ENCODE measurements at regions not wholly inside any gene's neighbourhood (a gene's known extent, or its start where the extent isn't known, plus 50 kb on each side); places are given as distances from the start of the nearest gene placed in this dataset.
"Not testable (repeated sequence)": the region's sequence is repeated elsewhere in the genome, so short reads cannot be mapped to it uniquely, and the experiment has no call there.

- DNase-seq (no peak), ATAC-seq (replicated peaks in 1 of 4) (no peak)
- CTCF ChIA-PET = no interaction called here
- Mint-ChIP-seq H3K27me3 (no peaks in the 10 kb centered on the region), H3K36me3 (no peaks in the 10 kb centered on the region), H3K4me1 (no peaks in the 10 kb centered on the region), H3K9me3 (peaks cover 19 to 34% (median 21%) of the 10 kb centered on the region in 3 donors), H3K27ac (no peak overlapping the region), H3K4me3 (no peak overlapping the region)
- POLR2A ChIA-PET = no interaction called here
- H3K4me3 ChIP-seq (ENCODE audit: control insufficient read depth in 1 of 2, extremely low read depth in 1 of 2, low read length in 1 of 2) = no peak overlapping the region
- H3K27ac ChIP-seq (ENCODE audit: low read length) = no peak overlapping the region
- H3K4me1 ChIP-seq (ENCODE audit: control insufficient read depth in 1 of 2, extremely low read depth in 1 of 2, insufficient read depth in 2 of 2, low read length in 2 of 2) = no peaks in the 10 kb centered on the region
- no peaks in the 10 kb centered on the region for H3K36me3 ChIP-seq (ENCODE audit: control insufficient read depth in 2 of 2, extremely low read depth in 1 of 2, insufficient read depth in 1 of 2, low read length in 1 of 2)
- no peaks in the 10 kb centered on the region for H3K9me3 ChIP-seq
- 57% methylated on average over 1 of the region's 3 CpGs for whole genome bisulfite sequencing (ENCODE audit: insufficient coverage)
- no peaks in the 10 kb centered on the region for H3K27me3 ChIP-seq (replicated peaks in 1 of 2; ENCODE audit: control insufficient read depth in 2 of 2, extremely low read depth in 1 of 2, insufficient read depth in 2 of 2, low read length in 1 of 2)
Observed at GRCh38 chr5:26343801-26344325, 694.5 kb downstream of the CDH9 start.

GRCh38 chr5:26339576-26339975, 698.8 kb downstream of the CDH9 start:
- Histone ChIP-seq H3K27ac (ENCODE audit: low read length) (no peak overlapping the region), H3K36me3 (ENCODE audit: control insufficient read depth in 2 of 2, extremely low read depth in 1 of 2, insufficient read depth in 1 of 2, low read length in 1 of 2) (no peaks in the 10 kb centered on the region), H3K4me1 (ENCODE audit: control insufficient read depth in 1 of 2, extremely low read depth in 1 of 2, insufficient read depth in 2 of 2, low read length in 2 of 2) (no peaks in the 10 kb centered on the region), H3K4me3 (ENCODE audit: control insufficient read depth in 1 of 2, extremely low read depth in 1 of 2, low read length in 1 of 2) (no peak overlapping the region), H3K27me3 (replicated peaks in 1 of 2; ENCODE audit: control insufficient read depth in 2 of 2, extremely low read depth in 1 of 2, insufficient read depth in 2 of 2, low read length in 1 of 2) (no peaks in the 10 kb centered on the region), H3K9me3 (no peaks in the 10 kb centered on the region)
- H3K36me3 Mint-ChIP-seq = no peaks in the 10 kb centered on the region
- H3K4me3 Mint-ChIP-seq = no peak overlapping the region
- no peaks in the 10 kb centered on the region for H3K4me1 Mint-ChIP-seq
- no peak overlapping the region for H3K27ac Mint-ChIP-seq
- ATAC-seq (replicated peaks in 1 of 4) = no peak
- H3K9me3 Mint-ChIP-seq = peaks cover 20 to 40% (median 33%) of the 10 kb centered on the region in 3 donors
- ChIA-PET CTCF (no interaction called here), POLR2A (no interaction called here)
- H3K27me3 Mint-ChIP-seq = no peaks in the 10 kb centered on the region
- no peak for DNase-seq
- whole genome bisulfite sequencing (ENCODE audit: insufficient coverage) = no CpG with 5 or more reads among the region's 1 CpG

- H3K36me3 Mint-ChIP-seq = no peaks in the 10 kb centered on the region
- H3K27ac ChIP-seq (ENCODE audit: low read length) = no peak overlapping the region
- H3K27me3 ChIP-seq (replicated peaks in 1 of 2; ENCODE audit: control insufficient read depth in 2 of 2, extremely low read depth in 1 of 2, insufficient read depth in 2 of 2, low read length in 1 of 2) = no peaks in the 10 kb centered on the region
- no peak overlapping the region for H3K4me3 ChIP-seq (ENCODE audit: control insufficient read depth in 1 of 2, extremely low read depth in 1 of 2, low read length in 1 of 2)
- H3K9me3 ChIP-seq = no peaks in the 10 kb centered on the region
- H3K4me1 Mint-ChIP-seq = no peaks in the 10 kb centered on the region
- H3K27me3 Mint-ChIP-seq = no peaks in the 10 kb centered on the region
- WGBS (ENCODE audit: insufficient coverage) = no CpG with 5 or more reads among the region's 4 CpGs
- ChIA-PET CTCF (no interaction called here), POLR2A (no interaction called here)
- no peaks in the 10 kb centered on the region for H3K36me3 ChIP-seq (ENCODE audit: control insufficient read depth in 2 of 2, extremely low read depth in 1 of 2, insufficient read depth in 1 of 2, low read length in 1 of 2)
- H3K9me3 Mint-ChIP-seq = peaks cover 10 to 12% (median 10%) of the 10 kb centered on the region in 3 donors
- DNase-seq (no peak), ATAC-seq (replicated peaks in 1 of 4) (no peak)
- H3K27ac Mint-ChIP-seq = no peak overlapping the region
- H3K4me1 ChIP-seq (ENCODE audit: control insufficient read depth in 1 of 2, extremely low read depth in 1 of 2, insufficient read depth in 2 of 2, low read length in 2 of 2) = no peaks in the 10 kb centered on the region
- no peak overlapping the region for H3K4me3 Mint-ChIP-seq
Observed at GRCh38 chr5:26329562-26330189, 708.7 kb downstream of the CDH9 start.

DNA sequence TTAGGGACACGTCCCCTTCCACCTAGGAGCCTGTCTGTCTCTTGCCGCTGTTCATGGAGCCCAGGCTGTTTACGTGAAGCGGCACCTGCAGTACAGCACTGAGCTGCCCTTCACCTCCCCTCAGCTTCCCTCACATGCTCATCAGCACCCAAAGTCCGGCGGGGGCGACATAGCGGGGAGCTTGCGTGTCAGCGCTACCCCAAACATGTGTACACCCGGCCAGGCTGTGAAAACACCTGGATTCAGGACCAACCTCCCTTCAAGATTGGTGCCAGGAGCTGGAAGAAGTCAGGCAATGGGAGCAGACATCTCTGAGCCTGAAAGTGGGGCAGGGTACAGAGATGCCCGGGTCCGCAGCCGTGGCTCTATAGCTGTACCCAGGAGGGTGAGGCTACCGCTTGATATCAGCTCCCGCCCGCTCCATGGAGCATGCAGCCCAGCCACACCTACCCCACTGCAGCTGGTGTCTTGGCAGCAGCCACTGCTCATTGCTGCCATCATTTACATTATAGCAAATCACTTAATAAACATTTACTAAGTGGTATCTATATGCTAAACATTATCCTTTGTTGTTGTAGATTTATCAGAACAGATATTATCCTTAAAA, 712.1 kb downstream of the CDH9 start:
- POLR2A ChIA-PET = no interaction called here

DNA sequence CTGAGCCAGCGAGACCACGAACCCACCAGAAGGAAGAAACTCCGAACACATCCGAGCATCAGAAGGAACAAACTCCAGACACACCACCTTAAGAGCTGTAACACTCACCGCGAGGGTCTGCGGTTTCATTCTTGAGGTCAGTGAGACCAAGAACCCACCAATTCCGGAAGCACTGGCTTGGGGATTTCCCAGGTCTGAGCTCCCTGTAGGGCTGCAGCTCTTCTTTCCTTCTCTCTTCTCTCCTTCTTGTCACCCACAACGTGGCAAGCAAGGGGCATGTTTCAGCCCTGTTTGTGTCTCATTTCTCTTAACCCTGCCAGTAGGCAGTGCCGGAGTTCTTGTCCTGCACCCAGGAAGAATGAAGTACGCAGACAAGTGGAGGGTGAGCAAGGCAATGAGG, 713.0 kb downstream of the CDH9 start:
- H3K4me3 Mint-ChIP-seq; DNase-seq; CTCF ChIA-PET; POLR2A ChIA-PET; ATAC-seq (replicated peaks in 1 of 4); H3K4me1 ChIP-seq (ENCODE audit: control insufficient read depth in 1 of 2, extremely low read depth in 1 of 2, insufficient read depth in 2 of 2, low read length in 2 of 2); H3K27ac Mint-ChIP-seq; H3K36me3 ChIP-seq (ENCODE audit: control insufficient read depth in 2 of 2, extremely low read depth in 1 of 2, insufficient read depth in 1 of 2, low read length in 1 of 2); H3K4me3 ChIP-seq (ENCODE audit: control insufficient read depth in 1 of 2, extremely low read depth in 1 of 2, low read length in 1 of 2); H3K36me3 Mint-ChIP-seq; H3K27me3 Mint-ChIP-seq; H3K9me3 ChIP-seq; H3K27ac ChIP-seq (ENCODE audit: low read length); H3K4me1 Mint-ChIP-seq; H3K27me3 ChIP-seq (replicated peaks in 1 of 2; ENCODE audit: control insufficient read depth in 2 of 2, extremely low read depth in 1 of 2, insufficient read depth in 2 of 2, low read length in 1 of 2): not testable (repeated sequence)
- peaks cover 7 to 14% (median 10%) of the 10 kb centered on the region in 3 donors for H3K9me3 Mint-ChIP-seq
- WGBS (ENCODE audit: insufficient coverage) = 84% methylated on average over 4 of the region's 11 CpGs

More for the DNA sequence above, 712.1 kb downstream of the CDH9 start:
- DNase-seq (no peak), ATAC-seq (replicated peaks in 1 of 4) (no peak)
- H3K9me3 ChIP-seq = no peaks in the 10 kb centered on the region
- no peaks in the 10 kb centered on the region for H3K36me3 Mint-ChIP-seq
- 95% methylated on average over 15 of the region's 17 CpGs for WGBS (ENCODE audit: insufficient coverage)
- H3K27me3 ChIP-seq (replicated peaks in 1 of 2; ENCODE audit: control insufficient read depth in 2 of 2, extremely low read depth in 1 of 2, insufficient read depth in 2 of 2, low read length in 1 of 2) = no peaks in the 10 kb centered on the region
- no peaks in the 10 kb centered on the region for H3K36me3 ChIP-seq (ENCODE audit: control insufficient read depth in 2 of 2, extremely low read depth in 1 of 2, insufficient read depth in 1 of 2, low read length in 1 of 2)
- H3K27ac Mint-ChIP-seq = no peak overlapping the region
- no peaks in the 10 kb centered on the region for H3K4me1 Mint-ChIP-seq
- no peak overlapping the region for H3K27ac ChIP-seq (ENCODE audit: low read length)
- H3K4me3 ChIP-seq (ENCODE audit: control insufficient read depth in 1 of 2, extremely low read depth in 1 of 2, low read length in 1 of 2) = no peak overlapping the region
- CTCF ChIA-PET = no interaction called here
- H3K27me3 Mint-ChIP-seq = no peaks in the 10 kb centered on the region
- H3K4me3 Mint-ChIP-seq = no peak overlapping the region
- H3K9me3 Mint-ChIP-seq = peaks cover 7 to 14% (median 13%) of the 10 kb centered on the region in 3 donors
- H3K4me1 ChIP-seq (ENCODE audit: control insufficient read depth in 1 of 2, extremely low read depth in 1 of 2, insufficient read depth in 2 of 2, low read length in 2 of 2) = no peaks in the 10 kb centered on the region

GRCh38 chr5:26324273-26324895, 714.0 kb downstream of the CDH9 start:
- H3K4me3 Mint-ChIP-seq; H3K36me3 Mint-ChIP-seq; H3K27ac Mint-ChIP-seq; H3K4me3 ChIP-seq (ENCODE audit: control insufficient read depth in 1 of 2, extremely low read depth in 1 of 2, low read length in 1 of 2); H3K4me1 Mint-ChIP-seq; POLR2A ChIA-PET; H3K27me3 ChIP-seq (replicated peaks in 1 of 2; ENCODE audit: control insufficient read depth in 2 of 2, extremely low read depth in 1 of 2, insufficient read depth in 2 of 2, low read length in 1 of 2); H3K4me1 ChIP-seq (ENCODE audit: control insufficient read depth in 1 of 2, extremely low read depth in 1 of 2, insufficient read depth in 2 of 2, low read length in 2 of 2); H3K27ac ChIP-seq (ENCODE audit: low read length); H3K36me3 ChIP-seq (ENCODE audit: control insufficient read depth in 2 of 2, extremely low read depth in 1 of 2, insufficient read depth in 1 of 2, low read length in 1 of 2); ATAC-seq (replicated peaks in 1 of 4); H3K27me3 Mint-ChIP-seq; CTCF ChIA-PET; H3K9me3 ChIP-seq; DNase-seq: not testable (repeated sequence)
- WGBS (ENCODE audit: insufficient coverage) = 96% methylated on average over 29 of the region's 41 CpGs
- H3K9me3 Mint-ChIP-seq = peaks cover 8 to 14% (median 10%) of the 10 kb centered on the region in 3 donors

Data from T-cell (primary cell).